Fibroblast of lung (primary cell): ENCODE measurements at regions not wholly inside any gene's neighbourhood (a gene's known extent, or its start where the extent isn't known, plus 50 kb on each side); places are given as distances from the start of the nearest gene placed in this dataset.

Source experiments
- DNase-seq, 2 donors: peaks; one replicate each; pipeline versions ENCODE4 v3.0.0 to v3.0.0-alpha.2; 2010; ENCODE audit warnings: low read depth in 2 of 2
- H2AFZ ChIP-seq: 2 replicates; pipeline ENCODE4 v1.5.1; 2012; ENCODE audit warnings: low read length, control low read depth, inconsistent platforms
- H3K27ac ChIP-seq: 2 replicates; pipeline ENCODE4 v1.5.1; 2011; ENCODE audit warnings: low read length, control low read depth; ENCODE audit not compliant: insufficient read depth
- H3K27me3 ChIP-seq: 2 replicates; pipeline ENCODE4 v1.5.1; 2011; ENCODE audit warnings: mild to moderate bottlenecking, low read length; ENCODE audit not compliant: control insufficient read depth, insufficient read depth
- H3K36me3 ChIP-seq: 2 replicates; pipeline ENCODE4 v1.5.1; 2011; ENCODE audit warnings: low read length; ENCODE audit not compliant: control insufficient read depth, insufficient read depth
- H3K4me1 ChIP-seq: 2 replicates; pipeline ENCODE4 v1.5.1; 2011; ENCODE audit warnings: low read length; ENCODE audit not compliant: control insufficient read depth, insufficient read depth; ENCODE audit errors: extremely low read depth
- H3K4me2 ChIP-seq: 2 replicates; pipeline ENCODE4 v1.5.1; 2011; ENCODE audit warnings: low read length, control low read depth; ENCODE audit not compliant: insufficient read depth; ENCODE audit errors: extremely low read depth
- H3K4me3 ChIP-seq, 4 experiments: fragments of 200-600 bp in 1 of 4; sonication (generic) in 1 of 4; replicated peaks in 1 of 4; 2 replicates each; pipeline ENCODE4 v1.5.1; 2011 to 2016; ENCODE audit warnings: low read length in 4 of 4, low read depth in 3 of 4, mild to moderate bottlenecking in 3 of 4, control low read depth in 2 of 4, inconsistent platforms in 1 of 4, mixed read lengths in 1 of 4; ENCODE audit not compliant: insufficient read depth in 1 of 4; ENCODE audit errors: control extremely low read depth in 1 of 4
- H3K79me2 ChIP-seq: 2 replicates; pipeline ENCODE4 v1.5.1; 2012; ENCODE audit warnings: mild to moderate bottlenecking, low read length, inconsistent platforms; ENCODE audit not compliant: control insufficient read depth, insufficient read depth
- H3K9ac ChIP-seq: 2 replicates; pipeline ENCODE4 v1.5.1; 2011; ENCODE audit warnings: mild to moderate bottlenecking, low read length, control low read depth; ENCODE audit not compliant: insufficient read depth
- H3K9me3 ChIP-seq: 2 replicates; pipeline ENCODE4 v1.5.1; 2012; ENCODE audit warnings: low read depth, low read length; ENCODE audit not compliant: control insufficient read depth, insufficient read depth
- H4K20me1 ChIP-seq: 2 replicates; pipeline ENCODE4 v1.5.1; 2011; ENCODE audit warnings: low read length; ENCODE audit not compliant: control insufficient read depth, insufficient read depth; ENCODE audit errors: extremely low read depth
- CTCF ChIP-seq, 2 donors: IDR thresholded peaks in 1 of 2; conservative IDR thresholded peaks in 1 of 2; 1 replicate in 1 of 2; 2 replicates in 1 of 2; pipeline ENCODE4 v1.5.1; 2011 to 2012; ENCODE audit warnings: low read length in 2 of 2, control low read depth in 1 of 2, inconsistent platforms in 1 of 2, low read depth in 1 of 2, mild to moderate bottlenecking in 1 of 2
- EZH2 ChIP-seq: IDR thresholded peaks from 2 replicates; pipeline ENCODE4 v1.5.1; 2012; ENCODE audit warnings: low read length, control low read depth, mild to moderate bottlenecking; ENCODE audit errors: missing control alignments

DNA sequence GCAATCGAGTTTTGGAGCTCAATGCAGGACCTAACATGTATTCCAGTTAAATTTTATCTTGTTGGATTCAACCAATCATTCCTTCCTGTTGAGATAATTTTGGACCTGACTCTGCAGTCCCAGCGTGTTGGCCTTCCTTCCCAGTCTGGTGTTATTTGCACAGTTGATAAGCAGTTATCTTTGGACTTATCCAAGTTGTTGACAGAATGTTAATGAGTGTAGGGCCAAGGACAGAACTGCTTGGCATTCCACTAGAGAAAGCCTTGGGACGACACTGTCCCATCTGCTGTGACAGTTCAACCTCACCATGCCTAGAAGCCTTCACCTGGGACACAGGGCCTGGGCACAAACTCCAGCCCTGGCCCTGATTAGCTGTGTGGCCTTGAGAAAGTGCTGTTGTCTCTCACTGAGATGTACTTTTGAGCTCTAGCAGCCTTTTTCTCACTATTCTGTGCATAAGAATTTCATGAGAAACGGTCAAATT is 104.1 kb upstream of the SLC25A33 start:
- H3K4me3 ChIP-seq = no peak overlapping the region
- H3K4me2 ChIP-seq = no peak overlapping the region
- no peak overlapping the region for H2AFZ ChIP-seq
- H3K4me1 ChIP-seq = peaks cover 10% of the 10 kb centered on the region
- no peaks in the 10 kb centered on the region for H3K27me3 ChIP-seq
- no peak for DNase-seq
- H3K9ac ChIP-seq = no peak overlapping the region
- no peak overlapping the region for H3K27ac ChIP-seq
- H3K36me3 ChIP-seq = no peaks in the 10 kb centered on the region
- H3K9me3 ChIP-seq = no peaks in the 10 kb centered on the region
- TF ChIP-seq CTCF (conservative IDR thresholded peaks at IDR 0.05 in 1 of 2, IDR thresholded peaks at IDR 0.05 in 1 of 2; ENCODE audit: low read depth in 1 of 2, low read length in 2 of 2) = no peak
- no peaks in the 10 kb centered on the region for H3K79me2 ChIP-seq
- H4K20me1 ChIP-seq = no peaks in the 10 kb centered on the region

DNA sequence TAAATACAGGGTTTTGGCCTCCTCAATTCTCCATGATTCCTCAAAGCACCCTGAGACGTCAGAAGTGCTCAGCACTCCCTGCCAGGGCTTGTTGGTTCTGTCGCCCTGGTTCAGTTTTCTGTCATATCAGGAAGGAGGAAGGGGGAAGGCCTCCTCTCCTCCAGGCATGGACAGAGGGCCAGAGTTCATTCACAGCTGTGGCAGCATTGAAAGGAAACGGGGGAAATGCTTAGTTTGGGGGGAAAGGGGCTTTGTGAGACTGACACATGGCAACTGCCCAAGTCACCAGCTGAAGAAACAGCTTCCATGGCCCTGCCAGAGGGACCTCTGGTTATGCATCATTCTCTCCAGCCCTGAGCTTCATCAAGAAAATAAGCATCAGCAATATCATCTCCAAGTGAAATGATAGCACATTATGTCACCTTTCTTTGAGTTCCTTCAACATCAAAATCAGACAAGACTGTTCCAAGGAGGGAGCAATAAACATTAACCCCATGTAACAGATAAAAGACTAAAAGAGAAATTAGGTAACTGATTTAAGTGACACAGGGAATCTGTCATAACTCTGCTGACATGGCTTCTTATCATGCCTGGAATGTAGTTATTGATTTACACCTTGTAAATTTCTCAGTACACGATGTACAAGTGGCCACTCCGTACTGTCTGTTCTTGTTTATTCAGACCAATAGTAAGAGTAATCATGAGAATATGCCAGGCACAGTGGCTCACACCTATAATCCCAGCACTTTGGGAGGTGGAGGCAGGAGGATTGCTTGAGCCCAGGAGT is 103.2 kb upstream of the SLC25A33 start:
- no peak for DNase-seq

GRCh38 chr1:9437961-9438430 is 101.3 kb upstream of the SLC25A33 start:
- Histone ChIP-seq H3K9ac (no peak overlapping the region), H3K4me1 (peaks cover 10% of the 10 kb centered on the region), H3K27ac (peak overlapping the region; percentile 78), H4K20me1 (no peaks in the 10 kb centered on the region), H3K4me3 (no peak overlapping the region), H3K79me2 (no peaks in the 10 kb centered on the region), H3K9me3 (no peaks in the 10 kb centered on the region), H3K4me2 (peak overlapping the region; percentile 79), H2AFZ (no peak overlapping the region), H3K27me3 (peaks cover 2% of the 10 kb centered on the region), H3K36me3 (no peaks in the 10 kb centered on the region)
- DNase-seq = peak; percentile 67 to 77
- TF ChIP-seq CTCF (conservative IDR thresholded peaks at IDR 0.05 in 1 of 2, IDR thresholded peaks at IDR 0.05 in 1 of 2; ENCODE audit: low read depth in 1 of 2, low read length in 2 of 2) (no peak), EZH2 (no peak)

More for the DNA sequence above, 103.2 kb upstream of the SLC25A33 start:
- H3K4me2 ChIP-seq = no peak overlapping the region
- no peaks in the 10 kb centered on the region for H3K36me3 ChIP-seq
- H4K20me1 ChIP-seq = no peaks in the 10 kb centered on the region
- no peak overlapping the region for H3K4me3 ChIP-seq
- H3K79me2 ChIP-seq = no peaks in the 10 kb centered on the region
- H2AFZ ChIP-seq = no peak overlapping the region
- no peak overlapping the region for H3K9ac ChIP-seq
- H3K27me3 ChIP-seq = peaks cover 2% of the 10 kb centered on the region
- no peaks in the 10 kb centered on the region for H3K9me3 ChIP-seq
- TF ChIP-seq CTCF (conservative IDR thresholded peaks at IDR 0.05 in 1 of 2, IDR thresholded peaks at IDR 0.05 in 1 of 2; ENCODE audit: low read depth in 1 of 2, low read length in 2 of 2) (no peak), EZH2 (no peak)
- H3K27ac ChIP-seq = no peak overlapping the region
- H3K4me1 ChIP-seq = peaks cover 10% of the 10 kb centered on the region
